Psoas muscle (tissue), 7 donors: ENCODE measurements at regions not wholly inside any gene's neighbourhood (a gene's known extent, or its start where the extent isn't known, plus 50 kb on each side); places are given as distances from the start of the nearest gene placed in this dataset.

Source experiments
- ATAC-seq, 4 donors: fragments of 200-7000 bp; cut with Tn5 transposase; one replicate each; pipeline ENCODE4 v1.9.1; 2020; ENCODE audit warnings: moderate library complexity in 3 of 4, mild to moderate bottlenecking in 2 of 4
- DNase-seq, 2 donors: peaks; one replicate each; pipeline ENCODE4 v3.0.0-alpha.2; 2020
- H3K27ac ChIP-seq: fragments of 200-600 bp; one replicate; pipeline ENCODE4 v1.8.0; 2022
- H3K27me3 ChIP-seq, 3 donors: fragments of 200-600 bp in 1 of 3; one replicate each; pipeline versions ENCODE4 v1.6.1 to v1.8.0; 2013 to 2022; ENCODE audit warnings: low read length in 2 of 3, mild to moderate bottlenecking in 2 of 3, moderate library complexity in 1 of 3; ENCODE audit not compliant: insufficient read depth in 3 of 3
- H3K36me3 ChIP-seq, 2 donors: fragments of 200-600 bp in 1 of 2; one replicate each; pipeline versions ENCODE4 v1.6.1 to v1.8.0; 2013 to 2022; ENCODE audit warnings: low read depth in 1 of 2, mild to moderate bottlenecking in 1 of 2, moderate library complexity in 1 of 2; ENCODE audit not compliant: insufficient read depth in 1 of 2
- H3K4me1 ChIP-seq: fragments of 200-600 bp; one replicate; pipeline ENCODE4 v1.8.0; 2022
- H3K4me3 ChIP-seq: fragments of 200-600 bp; one replicate; pipeline ENCODE4 v1.8.0; 2022; ENCODE audit warnings: mild to moderate bottlenecking
- H3K9me3 ChIP-seq: fragments of 200-600 bp; one replicate; pipeline ENCODE4 v1.8.0; 2022
- WGBS, 3 donors: extraction: QIAGEN DNeasy Blood & Tissue Kit; methylation state at CpG; one replicate each; pipeline versions ENCODE4 v1.1.6 to v1.1.7; 2013; 5-methylcytosine and 5-hydroxymethylcytosine counted together
- intact Hi-C, 2 donors: fragments of 100-400 bp; cut with DNase I; formaldehyde crosslinking; loops; one replicate each; pipeline versions ENCODE4 v1.11.0 to v1.14.2; 2022
- TF ChIP-seq, protein P1 (sequence below): fragments of 200-600 bp; IDR thresholded peaks from one replicate; pipeline ENCODE4 v1.8.0; 2022; ENCODE audit warnings: antibody characterized with exemption
- donor health status: healthy with polysubstance abuse.
- donor health status: DM: no; HTN: no; CAD: no; lungs with moderate emphysema.
- donor health status: Bipolar disorder and iron deficiency.
- donor health status: healthy.
- donor health status: DM: yes; HTN: yes; CAD: no.
- donor health status: DM: no; HTN: no; CAD: no.
- donor health status: DM: yes; HTN: yes; CAD: no.

DNA sequence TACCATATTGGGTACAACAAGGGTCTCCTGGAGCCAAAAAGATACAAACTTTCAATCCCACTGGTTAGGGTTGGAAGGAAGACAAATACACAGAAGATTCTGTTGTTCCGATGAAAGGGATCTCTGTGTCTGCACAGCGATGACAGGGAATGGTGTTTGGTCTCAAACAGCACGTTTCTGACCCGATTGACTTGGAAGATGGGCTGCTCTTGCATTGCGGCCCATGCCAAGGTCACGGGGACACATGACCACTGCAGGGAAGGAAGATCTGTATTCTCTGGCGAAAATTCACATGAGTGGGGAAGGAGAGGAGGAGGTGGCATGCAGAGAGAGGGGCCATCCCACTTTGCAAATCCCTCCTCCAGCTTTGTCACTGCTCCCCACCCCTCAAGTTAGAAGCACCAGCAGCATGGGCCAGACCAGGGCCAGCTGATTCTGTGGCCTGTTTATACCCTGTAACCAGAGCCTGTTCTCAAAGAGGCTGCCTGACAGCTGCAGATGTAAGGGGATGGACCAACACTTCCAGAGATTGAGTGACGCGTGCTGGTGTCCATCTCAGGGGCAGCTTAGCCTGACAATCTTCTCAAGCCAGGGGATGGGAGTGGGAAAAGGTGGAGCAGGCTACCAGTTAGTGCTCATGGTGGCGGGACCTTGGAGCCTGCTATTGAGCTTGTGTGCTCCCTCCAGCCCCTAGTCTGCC is 57.2 kb downstream of the TNP1 start:
- TF ChIP-seq, protein P1, sequence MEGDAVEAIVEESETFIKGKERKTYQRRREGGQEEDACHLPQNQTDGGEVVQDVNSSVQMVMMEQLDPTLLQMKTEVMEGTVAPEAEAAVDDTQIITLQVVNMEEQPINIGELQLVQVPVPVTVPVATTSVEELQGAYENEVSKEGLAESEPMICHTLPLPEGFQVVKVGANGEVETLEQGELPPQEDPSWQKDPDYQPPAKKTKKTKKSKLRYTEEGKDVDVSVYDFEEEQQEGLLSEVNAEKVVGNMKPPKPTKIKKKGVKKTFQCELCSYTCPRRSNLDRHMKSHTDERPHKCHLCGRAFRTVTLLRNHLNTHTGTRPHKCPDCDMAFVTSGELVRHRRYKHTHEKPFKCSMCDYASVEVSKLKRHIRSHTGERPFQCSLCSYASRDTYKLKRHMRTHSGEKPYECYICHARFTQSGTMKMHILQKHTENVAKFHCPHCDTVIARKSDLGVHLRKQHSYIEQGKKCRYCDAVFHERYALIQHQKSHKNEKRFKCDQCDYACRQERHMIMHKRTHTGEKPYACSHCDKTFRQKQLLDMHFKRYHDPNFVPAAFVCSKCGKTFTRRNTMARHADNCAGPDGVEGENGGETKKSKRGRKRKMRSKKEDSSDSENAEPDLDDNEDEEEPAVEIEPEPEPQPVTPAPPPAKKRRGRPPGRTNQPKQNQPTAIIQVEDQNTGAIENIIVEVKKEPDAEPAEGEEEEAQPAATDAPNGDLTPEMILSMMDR = no peak
- Histone ChIP-seq H3K4me3 (no peak overlapping the region), H3K4me1 (peaks cover 74% of the 10 kb centered on the region), H3K9me3 (no peaks in the 10 kb centered on the region), H3K36me3 (no peaks in the 10 kb centered on the region), H3K27me3 (no peaks in the 10 kb centered on the region), H3K27ac (peak overlapping the region; percentile 97)
- WGBS, 3 donors = 33 to 50% (median 35%) methylated on average over 10 of the region's 10 CpGs
- ATAC-seq (peak; percentile 71 to 77 (median 75)), DNase-seq (peak; percentile 58 to 83)
- intact Hi-C loops = loop anchor here in 1 of 2 donors (5.0 kb wide), 1 partner anchor 360 kb away; no protein-coding TSS in a partner anchor

GRCh38 chr2:216800836-216801235 is 59.0 kb downstream of the TNP1 start:
- H3K27ac ChIP-seq = peak overlapping the region; percentile 97
- TF ChIP-seq, protein P1 = no peak

GRCh38 chr2:216799873-216800431 is 59.9 kb downstream of the TNP1 start:
- ATAC-seq (peak; percentile 76 to 80 (median 78)), DNase-seq (peak; percentile 69 to 85)
- no peak overlapping the region for H3K4me3 ChIP-seq
- H3K4me1 ChIP-seq = peaks cover 58% of the 10 kb centered on the region
- no peaks in the 10 kb centered on the region for H3K27me3 ChIP-seq
- intact Hi-C loops = loop anchor here in 1 of 2 donors (1.0 to 5.0 kb wide), 2 partner anchors 25 to 362 kb away; no protein-coding TSS in a partner anchor
- TF ChIP-seq, protein P1 = no peak
- H3K27ac ChIP-seq = peak overlapping the region; percentile 97
- WGBS, 3 donors = 17 to 29% (median 25%) methylated on average over 3 of the region's 3 CpGs
- no peaks in the 10 kb centered on the region for H3K36me3 ChIP-seq
- H3K9me3 ChIP-seq = no peaks in the 10 kb centered on the region

More at GRCh38 chr2:216800836-216801235, 59.0 kb downstream of the TNP1 start:
- Histone ChIP-seq H3K4me1 (peaks cover 67% of the 10 kb centered on the region), H3K9me3 (no peaks in the 10 kb centered on the region), H3K36me3 (no peaks in the 10 kb centered on the region), H3K27me3 (no peaks in the 10 kb centered on the region), H3K4me3 (no peak overlapping the region)
- DNase-seq = no peak
- ATAC-seq = no peak
- 23 to 42% (median 28%) methylated on average over 3 of the region's 3 CpGs for WGBS, 3 donors
- intact Hi-C loops = loop anchor here in 1 of 2 donors (1.0 to 5.0 kb wide), 2 partner anchors 26 to 361 kb away; no protein-coding TSS in a partner anchor

DNA sequence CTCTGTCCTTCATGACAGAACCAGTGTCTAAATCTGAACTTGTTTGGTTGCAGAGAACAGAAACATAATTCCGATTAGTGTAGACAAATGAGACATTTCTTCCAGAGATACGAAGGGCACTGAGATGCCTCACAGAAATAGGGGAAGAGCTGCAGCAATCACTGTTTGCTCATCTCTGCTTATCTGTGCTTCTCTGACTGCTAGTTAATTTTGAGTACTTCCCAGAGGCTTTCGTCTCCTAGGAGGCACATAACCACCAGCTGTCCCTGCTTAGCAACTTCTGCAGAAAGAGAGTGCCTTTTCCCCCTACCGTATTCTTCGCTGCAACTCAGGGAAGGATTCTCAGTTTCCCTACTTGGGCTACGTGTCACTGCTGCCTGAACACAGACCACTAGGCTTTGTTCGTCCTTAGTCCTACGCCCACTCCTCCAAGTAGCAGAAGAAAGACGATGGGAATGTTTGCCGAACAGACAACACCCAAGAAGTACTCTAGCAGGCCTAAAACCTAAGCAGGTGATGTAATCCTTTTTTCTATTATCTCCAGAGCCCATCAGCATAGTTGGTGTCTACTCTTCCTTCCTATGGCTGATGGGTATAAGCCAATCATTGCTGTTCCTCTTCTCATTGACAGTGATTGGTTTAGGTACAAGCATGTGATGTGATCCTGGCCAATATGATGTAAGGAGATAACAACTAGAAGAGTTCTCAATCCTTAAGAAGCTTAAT is 63.6 kb downstream of the TNP1 start:
- H3K27ac ChIP-seq = no peak overlapping the region
- peaks cover 23% of the 10 kb centered on the region for H3K4me1 ChIP-seq
- no peak for DNase-seq
- H3K9me3 ChIP-seq = no peaks in the 10 kb centered on the region
- intact Hi-C loops = no loop called here
- no peak overlapping the region for H3K4me3 ChIP-seq
- no peaks in the 10 kb centered on the region for H3K27me3 ChIP-seq
- H3K36me3 ChIP-seq = no peaks in the 10 kb centered on the region
- no peak for ATAC-seq
- TF ChIP-seq, protein P1 = no peak
- 84 to 90% (median 88%) methylated on average over 10 of the region's 10 CpGs for WGBS, 3 donors
